ENCODE measurements at regions not wholly inside any gene's neighbourhood (a gene's known extent, or its start where the extent isn't known, plus 50 kb on each side); places are given as distances from the start of the nearest gene placed in this dataset.

GRCh38 chr10:117476281-117476680 lies 66.3 kb upstream of the EMX2 start:
- Histone ChIP-seq H3K4me3 (ENCODE audit: low read depth in 1 of 2, low read length in 2 of 2) (no peak overlapping the region), H3K27ac (ENCODE audit: low read depth in 2 of 2, low read length in 1 of 2) (no peak overlapping the region), H3K27me3 (ENCODE audit: control insufficient read depth in 1 of 2, insufficient read depth in 2 of 2, low read length in 2 of 2) (no peaks in the 10 kb centered on the region), H3K9me3 (ENCODE audit: control insufficient read depth in 2 of 2, insufficient read depth in 1 of 2, low read depth in 1 of 2, low read length in 1 of 2) (peaks cover 0 to 3% of the 10 kb centered on the region in 2 donors), H3K4me1 (ENCODE audit: control insufficient read depth in 2 of 2, insufficient read depth in 2 of 2, low read length in 1 of 2) (peaks cover 0 to 3% of the 10 kb centered on the region in 2 donors), H3K36me3 (ENCODE audit: control insufficient read depth in 2 of 2, insufficient read depth in 2 of 2, low read length in 1 of 2) (no peaks in the 10 kb centered on the region)
- WGBS, 2 donors = 98% methylated on average over 2 of the region's 2 CpGs

DNA sequence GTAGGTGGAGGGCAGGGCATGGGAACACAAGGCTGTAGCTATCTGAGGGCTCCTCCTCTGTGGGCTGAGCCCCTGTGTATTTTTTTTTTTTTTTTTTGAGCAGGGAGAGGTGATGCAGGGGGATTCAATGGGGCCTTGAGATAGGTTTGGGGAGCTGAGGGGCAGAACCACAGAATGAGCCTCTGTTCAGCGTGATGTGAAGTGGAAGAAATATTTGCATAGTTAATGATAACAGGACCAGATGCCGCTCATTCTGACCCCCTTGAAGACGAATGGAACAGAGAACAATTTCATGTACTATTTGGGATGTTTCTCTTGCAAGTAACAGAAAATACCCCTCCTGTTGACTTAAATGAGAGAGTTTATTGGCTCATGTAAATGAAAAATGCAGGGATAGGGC lies 69.7 kb upstream of the EMX2 start:
- peaks cover 0 to 3% of the 10 kb centered on the region in 2 donors for H3K4me1 ChIP-seq (ENCODE audit: control insufficient read depth in 2 of 2, insufficient read depth in 2 of 2, low read length in 1 of 2)
- 67 to 83% methylated on average over 3 of the region's 3 CpGs for WGBS, 2 donors

DNA sequence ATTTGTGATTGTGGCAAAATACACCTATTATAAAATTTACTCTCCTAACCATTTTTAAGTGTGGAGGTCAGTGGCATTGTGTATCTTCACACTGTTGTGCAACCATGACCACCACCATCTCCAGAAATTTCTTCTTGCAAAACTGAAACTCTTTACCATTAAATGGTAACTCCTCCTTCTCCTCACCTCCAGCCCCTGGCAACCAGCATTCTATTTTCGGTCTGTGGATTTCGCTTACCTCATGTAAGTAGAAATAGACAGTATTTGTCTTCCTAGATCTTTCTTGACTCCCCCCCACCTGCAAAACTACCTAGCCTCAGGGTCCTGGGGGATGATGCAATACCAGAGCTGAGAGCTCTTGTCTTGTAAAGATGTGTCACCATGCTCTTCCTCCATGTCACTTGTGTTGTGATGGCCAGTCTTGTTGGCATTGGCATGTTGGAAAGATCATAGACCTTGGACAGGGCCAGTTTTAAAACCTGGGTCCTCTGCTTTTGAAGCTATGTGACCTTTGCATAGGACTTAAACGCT lies 71.1 kb upstream of the EMX2 start:
- no peak overlapping the region for H3K4me3 ChIP-seq (ENCODE audit: low read depth in 1 of 2, low read length in 2 of 2)
- H3K4me1 ChIP-seq (ENCODE audit: control insufficient read depth in 2 of 2, insufficient read depth in 2 of 2, low read length in 1 of 2) = no peaks in the 10 kb centered on the region
- H3K27me3 ChIP-seq (ENCODE audit: control insufficient read depth in 1 of 2, insufficient read depth in 2 of 2, low read length in 2 of 2) = no peaks in the 10 kb centered on the region
- H3K9me3 ChIP-seq (ENCODE audit: control insufficient read depth in 2 of 2, insufficient read depth in 1 of 2, low read depth in 1 of 2, low read length in 1 of 2) = no peaks in the 10 kb centered on the region
- WGBS, 2 donors = 89 to 90% methylated on average over 3 of the region's 3 CpGs
- no peaks in the 10 kb centered on the region for H3K36me3 ChIP-seq (ENCODE audit: control insufficient read depth in 2 of 2, insufficient read depth in 2 of 2, low read length in 1 of 2)
- H3K27ac ChIP-seq (ENCODE audit: low read depth in 2 of 2, low read length in 1 of 2) = no peak overlapping the region

More for the DNA sequence above, 69.7 kb upstream of the EMX2 start:
- Histone ChIP-seq H3K9me3 (ENCODE audit: control insufficient read depth in 2 of 2, insufficient read depth in 1 of 2, low read depth in 1 of 2, low read length in 1 of 2) (peaks cover 0 to 3% of the 10 kb centered on the region in 2 donors), H3K36me3 (ENCODE audit: control insufficient read depth in 2 of 2, insufficient read depth in 2 of 2, low read length in 1 of 2) (no peaks in the 10 kb centered on the region), H3K4me3 (ENCODE audit: low read depth in 1 of 2, low read length in 2 of 2) (no peak overlapping the region), H3K27me3 (ENCODE audit: control insufficient read depth in 1 of 2, insufficient read depth in 2 of 2, low read length in 2 of 2) (no peaks in the 10 kb centered on the region), H3K27ac (ENCODE audit: low read depth in 2 of 2, low read length in 1 of 2) (no peak overlapping the region)

DNA sequence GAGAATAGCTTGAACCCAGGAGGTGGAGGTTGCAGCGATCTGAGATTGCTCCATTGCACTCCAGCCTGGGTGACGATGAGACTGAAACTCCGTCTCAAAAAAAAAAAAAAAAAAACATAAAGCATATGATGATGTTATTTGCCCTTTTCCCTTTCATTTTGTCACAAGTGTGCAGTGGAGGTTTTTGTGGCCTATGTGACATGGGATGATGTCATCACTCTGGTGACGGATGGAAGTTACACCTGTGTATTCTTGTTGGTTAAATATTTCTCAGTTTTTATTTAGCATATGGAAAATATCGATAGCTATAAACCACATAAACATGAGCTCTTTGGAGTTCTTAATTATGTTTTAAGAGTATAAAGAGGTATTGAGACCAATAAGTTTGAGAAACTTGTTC lies 71.8 kb upstream of the EMX2 start:
- 64 to 79% methylated on average over 5 of the region's 5 CpGs for WGBS, 2 donors

DNA sequence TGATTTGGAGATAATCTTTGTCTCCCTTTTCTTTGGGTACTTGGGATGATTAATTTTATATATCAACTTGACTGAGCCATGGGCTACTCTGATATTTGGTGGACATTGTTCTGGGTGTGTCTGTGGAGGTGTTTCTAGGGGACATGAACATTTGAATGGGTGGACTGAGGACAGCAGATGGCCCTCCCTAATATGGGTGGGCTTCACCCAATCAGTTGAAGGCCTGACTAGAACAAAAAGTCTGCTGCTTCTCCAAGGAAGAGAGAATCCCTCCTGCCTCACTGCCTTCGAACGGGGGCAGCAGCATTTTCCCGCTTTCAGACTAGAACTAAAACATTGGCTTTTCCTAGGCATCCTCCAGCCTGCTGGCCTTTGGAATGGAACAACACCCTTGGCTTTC lies 73.9 kb upstream of the EMX2 start:
- H3K4me3 ChIP-seq (ENCODE audit: low read depth in 1 of 2, low read length in 2 of 2) = no peak overlapping the region
- H3K27me3 ChIP-seq (ENCODE audit: control insufficient read depth in 1 of 2, insufficient read depth in 2 of 2, low read length in 2 of 2) = no peaks in the 10 kb centered on the region
- no peaks in the 10 kb centered on the region for H3K4me1 ChIP-seq (ENCODE audit: control insufficient read depth in 2 of 2, insufficient read depth in 2 of 2, low read length in 1 of 2)
- 96 to 97% methylated on average over 3 of the region's 3 CpGs for WGBS, 2 donors
- no peaks in the 10 kb centered on the region for H3K36me3 ChIP-seq (ENCODE audit: control insufficient read depth in 2 of 2, insufficient read depth in 2 of 2, low read length in 1 of 2)
- no peaks in the 10 kb centered on the region for H3K9me3 ChIP-seq (ENCODE audit: control insufficient read depth in 2 of 2, insufficient read depth in 1 of 2, low read depth in 1 of 2, low read length in 1 of 2)
- no peak overlapping the region for H3K27ac ChIP-seq (ENCODE audit: low read depth in 2 of 2, low read length in 1 of 2)

More for the DNA sequence above, 71.8 kb upstream of the EMX2 start:
- Histone ChIP-seq H3K4me3 (ENCODE audit: low read depth in 1 of 2, low read length in 2 of 2) (no peak overlapping the region), H3K36me3 (ENCODE audit: control insufficient read depth in 2 of 2, insufficient read depth in 2 of 2, low read length in 1 of 2) (no peaks in the 10 kb centered on the region), H3K27ac (ENCODE audit: low read depth in 2 of 2, low read length in 1 of 2) (no peak overlapping the region), H3K27me3 (ENCODE audit: control insufficient read depth in 1 of 2, insufficient read depth in 2 of 2, low read length in 2 of 2) (no peaks in the 10 kb centered on the region), H3K9me3 (ENCODE audit: control insufficient read depth in 2 of 2, insufficient read depth in 1 of 2, low read depth in 1 of 2, low read length in 1 of 2) (no peaks in the 10 kb centered on the region), H3K4me1 (ENCODE audit: control insufficient read depth in 2 of 2, insufficient read depth in 2 of 2, low read length in 1 of 2) (no peaks in the 10 kb centered on the region)

- H3K9me3 ChIP-seq (ENCODE audit: control insufficient read depth in 2 of 2, insufficient read depth in 1 of 2, low read depth in 1 of 2, low read length in 1 of 2) = peaks cover 0 to 4% of the 10 kb centered on the region in 2 donors
- WGBS, 2 donors = 64 to 74% methylated on average over 2 of the region's 2 CpGs
- no peak overlapping the region for H3K4me3 ChIP-seq (ENCODE audit: low read depth in 1 of 2, low read length in 2 of 2)
- peaks cover 0 to 3% of the 10 kb centered on the region in 2 donors for H3K4me1 ChIP-seq (ENCODE audit: control insufficient read depth in 2 of 2, insufficient read depth in 2 of 2, low read length in 1 of 2)
- no peaks in the 10 kb centered on the region for H3K27me3 ChIP-seq (ENCODE audit: control insufficient read depth in 1 of 2, insufficient read depth in 2 of 2, low read length in 2 of 2)
- no peak overlapping the region for H3K27ac ChIP-seq (ENCODE audit: low read depth in 2 of 2, low read length in 1 of 2)
- H3K36me3 ChIP-seq (ENCODE audit: control insufficient read depth in 2 of 2, insufficient read depth in 2 of 2, low read length in 1 of 2) = no peaks in the 10 kb centered on the region
Measured at GRCh38 chr10:117464176-117464575, 78.4 kb upstream of the EMX2 start.

- H3K27ac ChIP-seq (ENCODE audit: low read depth in 2 of 2, low read length in 1 of 2) = no peak overlapping the region
- 75 to 83% methylated on average over 1 of the region's 1 CpG for WGBS, 2 donors
- no peak overlapping the region for H3K4me3 ChIP-seq (ENCODE audit: low read depth in 1 of 2, low read length in 2 of 2)
Measured at GRCh38 chr10:117463545-117463920, 79.0 kb upstream of the EMX2 start.

GRCh38 chr10:117462816-117463544 lies 79.6 kb upstream of the EMX2 start:
- no peak overlapping the region for H3K4me3 ChIP-seq (ENCODE audit: low read depth in 1 of 2, low read length in 2 of 2)
- H3K4me1 ChIP-seq (ENCODE audit: control insufficient read depth in 2 of 2, insufficient read depth in 2 of 2, low read length in 1 of 2) = peaks cover 2 to 3% of the 10 kb centered on the region in 2 donors
- H3K9me3 ChIP-seq (ENCODE audit: control insufficient read depth in 2 of 2, insufficient read depth in 1 of 2, low read depth in 1 of 2, low read length in 1 of 2) = peaks cover 0 to 4% of the 10 kb centered on the region in 2 donors
- H3K27me3 ChIP-seq (ENCODE audit: control insufficient read depth in 1 of 2, insufficient read depth in 2 of 2, low read length in 2 of 2) = no peaks in the 10 kb centered on the region
- H3K36me3 ChIP-seq (ENCODE audit: control insufficient read depth in 2 of 2, insufficient read depth in 2 of 2, low read length in 1 of 2) = no peaks in the 10 kb centered on the region
- H3K27ac ChIP-seq (ENCODE audit: low read depth in 2 of 2, low read length in 1 of 2) = no peak overlapping the region
- 80 to 88% methylated on average over 1 of the region's 1 CpG for WGBS, 2 donors

More at GRCh38 chr10:117463545-117463920, 79.0 kb upstream of the EMX2 start:
- Histone ChIP-seq H3K4me1 (ENCODE audit: control insufficient read depth in 2 of 2, insufficient read depth in 2 of 2, low read length in 1 of 2) (peaks cover 0 to 3% of the 10 kb centered on the region in 2 donors), H3K9me3 (ENCODE audit: control insufficient read depth in 2 of 2, insufficient read depth in 1 of 2, low read depth in 1 of 2, low read length in 1 of 2) (peaks cover 0 to 4% of the 10 kb centered on the region in 2 donors), H3K27me3 (ENCODE audit: control insufficient read depth in 1 of 2, insufficient read depth in 2 of 2, low read length in 2 of 2) (no peaks in the 10 kb centered on the region), H3K36me3 (ENCODE audit: control insufficient read depth in 2 of 2, insufficient read depth in 2 of 2, low read length in 1 of 2) (no peaks in the 10 kb centered on the region)

- Histone ChIP-seq H3K4me1 (ENCODE audit: control insufficient read depth in 2 of 2, insufficient read depth in 2 of 2, low read length in 1 of 2) (peaks cover 3 to 4% of the 10 kb centered on the region in 2 donors), H3K9me3 (ENCODE audit: control insufficient read depth in 2 of 2, insufficient read depth in 1 of 2, low read depth in 1 of 2, low read length in 1 of 2) (peaks cover 0 to 4% of the 10 kb centered on the region in 2 donors), H3K27me3 (ENCODE audit: control insufficient read depth in 1 of 2, insufficient read depth in 2 of 2, low read length in 2 of 2) (no peaks in the 10 kb centered on the region), H3K27ac (ENCODE audit: low read depth in 2 of 2, low read length in 1 of 2) (peak overlapping the region in 1 of 2 donors; percentile 30), H3K4me3 (ENCODE audit: low read depth in 1 of 2, low read length in 2 of 2) (no peak overlapping the region), H3K36me3 (ENCODE audit: control insufficient read depth in 2 of 2, insufficient read depth in 2 of 2, low read length in 1 of 2) (no peaks in the 10 kb centered on the region)
- 66 to 72% methylated on average over 6 of the region's 6 CpGs for WGBS, 2 donors
Measured at GRCh38 chr10:117462424-117462792, 80.1 kb upstream of the EMX2 start.

All from esophagus (tissue), 2 donors.